T-helper 2 cell treated with Interferon-gamma antibody and Interleukin-4, amounts not matched to agents 100 ng/mL and 5 ng/mL, for 36 hours (primary cell): ENCODE measurements at regions not wholly inside any gene's neighbourhood (a gene's known extent, or its start where the extent isn't known, plus 50 kb on each side); places are given as distances from the start of the nearest gene placed in this dataset.
"Not testable (repeated sequence)": the region's sequence is repeated elsewhere in the genome, so short reads cannot be mapped to it uniquely, and the experiment has no call there.

Source experiments
- intact Hi-C: fragments of 100-400 bp; cut with micrococcal nuclease; formaldehyde crosslinking; loops from one replicate; pipeline ENCODE4 v1.15.1; 2023

DNA sequence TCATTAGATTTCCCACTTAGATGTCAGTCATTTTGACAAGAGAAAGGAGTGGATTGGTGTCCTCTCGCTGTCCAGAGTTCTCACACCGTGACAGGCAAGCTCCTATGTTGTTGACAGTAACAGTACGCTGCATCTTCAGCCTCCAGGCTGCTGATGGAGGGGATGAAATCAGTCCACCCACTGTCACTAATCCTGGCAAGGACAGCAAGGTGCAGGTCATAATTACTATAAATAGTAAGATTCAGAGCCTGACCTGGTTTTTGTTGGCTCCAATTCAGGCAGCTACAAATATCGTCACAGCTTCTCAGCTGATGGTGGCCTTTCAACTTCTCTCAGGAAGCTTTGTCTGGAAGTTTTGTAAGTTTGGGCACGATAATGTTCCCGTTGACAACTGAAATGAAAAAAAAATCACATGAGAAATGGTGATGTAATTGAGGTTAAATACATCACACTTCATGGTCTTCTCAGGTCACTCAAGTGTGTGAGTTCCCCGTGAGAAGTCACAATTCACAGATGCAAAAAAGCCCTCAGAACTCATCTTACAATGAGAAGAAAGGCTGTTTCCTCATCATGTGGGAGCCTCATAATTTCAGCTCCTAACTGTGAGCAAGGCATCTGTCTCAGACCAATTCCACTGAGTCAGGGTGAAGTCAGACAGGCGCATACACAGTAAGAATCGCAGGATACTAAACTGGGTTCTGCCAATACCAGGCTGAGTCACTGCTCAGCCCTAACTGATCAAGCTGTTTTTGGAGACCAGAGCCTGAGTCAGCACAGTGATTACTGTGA, 516.9 kb downstream of the RPIA start:
- intact Hi-C loops: not testable (repeated sequence)

DNA sequence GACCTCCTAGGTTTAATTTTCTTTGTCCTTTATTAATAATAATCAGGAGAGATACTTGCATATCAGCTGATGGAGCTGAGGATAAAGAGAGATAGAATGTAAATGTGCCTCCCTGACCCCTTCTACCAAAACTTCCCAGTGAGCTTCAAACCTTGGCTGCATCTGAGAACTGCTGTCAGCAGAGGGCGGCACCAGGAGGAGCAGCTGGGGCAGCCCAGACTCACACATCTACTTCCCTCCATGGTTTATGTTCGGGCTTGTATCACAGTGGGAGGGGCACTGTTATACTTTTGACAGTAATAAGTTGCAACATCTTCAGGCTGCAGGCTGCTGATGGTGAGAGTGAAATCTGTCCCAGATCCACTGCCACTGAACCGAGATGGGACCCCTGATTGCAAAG, 521.7 kb downstream of the RPIA start:
- intact Hi-C loops: not testable (repeated sequence)

DNA sequence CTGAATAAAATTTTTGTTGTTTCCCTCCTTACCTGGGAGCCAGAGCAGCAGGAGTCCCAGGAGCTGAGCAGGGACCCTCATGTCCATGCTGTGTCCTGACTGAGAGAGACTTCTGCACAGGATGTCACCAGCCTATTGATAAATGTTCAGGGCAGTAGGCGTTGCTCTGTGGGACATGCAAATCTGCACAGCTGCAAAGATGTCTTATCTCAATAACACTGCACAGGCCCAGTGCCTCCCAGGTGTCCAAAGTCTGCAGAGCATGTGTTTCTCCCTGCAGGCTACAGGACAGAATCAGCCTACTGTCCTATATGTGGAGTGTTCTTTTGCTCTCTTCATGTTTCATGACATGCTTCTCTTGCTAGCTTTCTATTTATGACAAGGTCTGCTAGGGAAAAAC, 522.3 kb downstream of the RPIA start:
- intact Hi-C loops: not testable (repeated sequence)

DNA sequence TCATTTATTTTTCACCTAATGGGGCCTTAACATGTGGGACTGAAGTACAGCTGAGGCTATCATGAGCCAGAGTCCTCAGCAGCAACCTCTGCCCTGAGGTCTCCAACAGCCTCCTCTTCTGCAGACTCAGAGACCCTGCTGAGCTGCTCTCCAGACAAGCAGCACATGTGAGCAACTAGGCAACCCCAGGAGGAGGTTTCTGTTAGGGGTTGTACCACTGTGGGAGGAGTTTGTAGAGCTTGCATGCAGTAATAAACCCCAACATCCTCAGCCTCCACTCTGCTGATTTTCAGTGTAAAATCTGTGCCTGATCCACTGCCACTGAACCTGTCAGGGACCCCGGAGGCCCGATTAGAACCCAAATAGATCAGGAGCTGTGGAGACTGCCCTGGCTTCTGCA, 530.0 kb downstream of the RPIA start:
- intact Hi-C loops: not testable (repeated sequence)

DNA sequence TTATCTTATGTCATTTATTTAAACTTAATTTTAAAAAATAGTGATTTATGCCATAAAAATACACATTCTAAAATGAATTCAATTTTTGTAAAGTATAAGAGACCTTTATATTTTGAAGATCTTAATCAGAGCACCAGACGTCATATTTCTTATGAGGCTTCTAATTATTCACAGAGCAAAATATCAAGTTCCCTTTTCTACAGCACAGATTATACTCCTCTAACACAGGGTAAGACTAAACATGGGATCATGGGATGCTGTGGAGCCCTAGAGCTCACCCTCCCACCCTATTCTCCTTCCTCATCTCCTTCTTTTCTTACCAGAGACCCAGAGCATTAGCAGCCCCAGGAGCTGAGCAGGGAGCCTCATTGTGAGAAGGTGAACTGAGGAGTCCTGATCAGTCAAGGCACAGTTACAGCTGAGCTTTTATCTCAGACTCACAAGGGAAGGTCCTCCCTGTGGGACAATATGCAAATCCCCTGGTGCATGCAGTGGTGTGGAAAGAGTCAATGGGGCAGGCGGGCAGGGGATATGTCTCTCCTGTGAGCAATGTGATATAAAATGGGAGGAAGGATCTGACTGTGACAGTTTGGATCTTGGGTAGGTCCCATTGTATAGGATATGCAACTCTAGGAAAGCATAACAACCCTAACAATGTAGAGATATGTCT, 530.7 kb downstream of the RPIA start:
- intact Hi-C loops: not testable (repeated sequence)

DNA sequence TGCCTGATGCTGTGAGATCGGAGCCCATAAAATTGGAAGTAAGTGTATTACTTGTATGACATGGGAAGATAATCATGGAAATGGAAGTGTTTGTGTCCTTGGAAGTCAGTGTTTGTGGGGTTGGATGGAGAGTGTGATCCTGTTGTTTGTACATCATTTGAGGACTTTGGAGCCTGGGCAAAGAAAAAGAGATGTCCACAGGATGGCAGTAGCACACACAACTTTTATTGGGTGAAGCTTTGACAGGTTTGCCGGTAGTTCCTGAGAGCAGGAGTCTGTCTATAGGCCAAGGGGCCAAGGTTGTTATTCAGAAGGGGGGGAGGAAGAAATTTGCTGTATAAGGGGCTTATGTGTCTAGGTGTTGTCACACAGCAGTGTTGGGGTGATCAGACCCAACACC, 533.3 kb downstream of the RPIA start:
- intact Hi-C loops: not testable (repeated sequence)

DNA sequence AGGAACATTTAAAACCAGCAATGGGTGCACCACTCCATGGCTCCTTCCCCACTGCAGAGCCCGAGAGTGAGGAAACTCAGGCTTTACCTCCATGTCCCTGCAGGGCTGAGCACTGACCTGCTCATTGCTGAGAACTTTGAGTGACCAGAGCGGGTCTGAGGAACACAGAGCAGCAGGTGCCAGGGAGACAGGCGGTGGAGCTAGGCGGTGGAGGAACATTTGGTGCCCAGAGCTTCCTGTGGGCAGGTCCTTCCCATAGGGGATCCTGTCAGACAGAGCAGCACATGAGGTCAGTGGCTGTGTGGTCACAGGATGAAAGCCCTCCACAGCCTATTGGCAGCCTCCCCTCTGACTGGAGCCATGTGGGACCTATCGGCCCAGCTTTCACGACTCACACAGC, 538.5 kb downstream of the RPIA start:
- intact Hi-C loops: not testable (repeated sequence)

DNA sequence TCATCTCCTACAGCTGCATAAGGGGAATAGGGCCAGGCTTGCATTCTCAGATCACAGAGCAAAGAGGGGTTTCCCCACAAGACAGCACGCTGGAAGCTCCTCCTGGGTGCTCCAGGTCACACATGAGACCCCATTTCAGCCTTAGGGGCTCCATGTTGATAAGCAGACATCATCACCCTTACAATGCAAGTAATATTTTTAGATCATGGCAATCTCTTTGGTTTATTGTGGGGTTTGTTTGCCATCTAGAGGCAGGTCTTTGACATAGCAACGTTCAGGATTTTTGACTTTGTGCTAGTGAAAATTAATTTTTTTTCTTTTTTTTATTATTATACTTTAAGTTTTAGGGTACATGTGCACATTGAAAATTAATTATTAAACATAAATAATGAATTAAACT, 539.8 kb downstream of the RPIA start:
- intact Hi-C loops: not testable (repeated sequence)

DNA sequence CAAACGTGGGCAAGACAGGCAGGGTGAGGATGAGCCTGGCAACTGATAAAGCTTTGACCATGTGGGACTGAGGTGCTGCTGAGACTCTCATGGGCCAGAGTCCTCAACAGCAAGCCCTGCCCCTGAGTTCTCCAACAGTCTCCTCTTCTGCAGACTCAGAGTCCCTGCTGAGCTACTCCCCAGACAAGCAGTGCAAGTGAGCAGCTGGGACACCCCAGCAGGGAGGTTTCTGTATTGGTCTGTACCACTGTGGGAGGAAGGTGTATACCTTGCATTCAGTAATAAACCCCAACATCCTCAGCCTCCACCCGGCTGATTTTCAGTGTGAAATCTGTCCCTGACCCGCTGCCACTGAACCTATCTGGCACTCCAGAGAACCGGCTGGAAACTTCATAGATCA, 542.5 kb downstream of the RPIA start:
- intact Hi-C loops: not testable (repeated sequence)

DNA sequence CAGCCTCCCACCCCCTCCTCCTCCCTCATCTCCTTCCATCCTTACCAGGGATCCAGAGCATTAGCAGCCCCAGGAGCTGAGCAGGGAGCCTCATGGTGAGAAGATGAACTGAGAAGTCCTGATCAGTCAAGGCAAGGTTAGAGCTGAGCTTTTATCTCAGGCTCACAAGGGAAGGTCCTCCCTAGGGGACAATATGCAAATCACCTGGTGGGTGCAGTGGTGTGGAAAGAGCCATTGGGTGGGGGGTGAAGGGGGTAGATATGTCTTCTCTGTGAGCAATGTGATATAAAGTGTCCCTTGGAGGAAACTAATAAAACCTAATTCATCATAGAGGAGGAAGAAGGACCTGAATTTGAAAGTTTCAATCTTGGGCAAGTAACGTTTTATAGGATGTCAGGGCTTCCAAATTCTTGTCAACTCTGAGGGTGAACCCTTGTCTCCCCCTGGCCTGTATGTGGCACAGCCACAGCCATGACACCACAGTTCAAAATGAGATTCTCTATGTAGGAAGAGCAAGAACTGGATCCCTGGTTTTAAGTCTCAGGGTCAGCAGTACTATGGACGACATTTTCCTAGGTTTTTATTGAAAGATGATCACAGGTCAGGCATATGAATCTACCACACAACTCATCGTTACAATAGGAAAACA, 543.5 kb downstream of the RPIA start:
- intact Hi-C loops: not testable (repeated sequence)

DNA sequence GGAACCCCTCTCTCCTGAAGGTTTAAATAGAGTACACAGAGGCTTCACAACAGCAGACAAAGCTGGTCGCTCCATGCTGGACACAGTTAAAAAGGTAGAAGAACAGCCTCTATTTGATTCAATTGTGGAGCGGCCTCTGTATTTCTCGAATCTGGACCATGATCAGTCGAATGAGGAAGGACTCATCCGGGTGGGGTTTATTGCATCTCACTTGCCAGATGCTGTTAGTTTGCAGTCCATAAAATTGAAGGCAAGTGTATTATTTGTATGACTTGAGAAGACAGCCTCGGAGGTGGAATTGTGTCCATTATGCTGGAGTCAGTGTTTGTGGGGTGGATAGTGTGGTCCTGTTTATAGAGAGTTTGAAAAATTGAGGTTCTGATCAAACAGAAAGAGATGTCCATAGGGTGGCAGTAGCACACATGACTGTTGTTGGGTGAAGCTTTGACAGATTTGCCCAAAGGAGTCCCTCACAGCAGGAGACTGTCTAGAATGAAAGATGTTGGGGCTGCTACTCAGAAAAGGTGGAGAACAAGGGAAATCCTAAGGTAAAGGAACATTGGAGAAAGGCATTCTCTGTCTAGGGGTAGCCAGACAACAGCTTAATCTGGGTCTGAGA, 545.5 kb downstream of the RPIA start:
- intact Hi-C loops: not testable (repeated sequence)

DNA sequence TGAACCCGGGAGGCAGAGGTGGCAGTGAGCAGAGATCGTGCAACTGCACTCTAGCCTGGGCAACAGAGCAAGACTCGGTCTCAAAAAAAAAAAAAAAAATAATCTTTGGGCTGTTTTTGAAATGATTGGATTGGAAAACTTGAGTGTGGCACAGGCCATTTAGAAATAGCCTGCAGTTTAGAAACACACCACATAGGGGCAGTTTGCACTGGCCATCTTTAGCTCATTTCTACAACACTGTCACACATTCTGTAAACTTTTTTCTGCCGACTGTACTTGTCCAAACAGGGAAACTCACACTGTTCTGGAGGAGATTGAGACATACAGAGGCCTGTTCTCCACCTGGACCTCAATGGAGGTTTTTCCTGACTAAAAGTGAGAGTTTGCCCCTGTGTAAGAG, 546.3 kb downstream of the RPIA start:
- intact Hi-C loops: not testable (repeated sequence)

DNA sequence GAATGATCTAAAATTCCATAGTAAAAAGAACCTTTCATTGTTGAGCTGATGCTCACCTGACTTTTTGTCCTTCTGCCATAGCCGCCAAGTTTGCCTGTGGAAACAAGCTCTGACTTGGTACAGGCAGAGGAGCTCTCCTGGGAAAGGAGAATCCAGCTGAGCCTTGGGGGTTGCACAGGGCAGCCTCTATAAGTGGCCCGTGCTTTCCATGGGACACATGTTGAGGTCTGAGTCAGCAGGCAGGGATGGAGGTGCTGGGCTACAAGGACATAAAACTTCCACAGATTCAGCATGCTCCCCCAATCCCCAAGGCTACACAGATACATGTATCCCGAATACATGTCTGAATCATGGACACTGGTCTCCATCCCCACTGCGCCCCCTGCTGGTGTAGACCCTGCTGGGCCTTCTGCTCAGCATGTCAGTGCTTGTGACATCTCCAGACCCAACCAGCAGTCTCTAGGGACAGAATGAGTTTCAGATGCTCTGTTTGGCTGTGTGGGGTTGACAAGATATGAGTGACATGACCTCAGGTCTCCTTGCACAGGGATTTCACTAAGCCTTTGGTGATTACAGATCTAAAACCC, 551.7 kb downstream of the RPIA start:
- intact Hi-C loops: not testable (repeated sequence)

DNA sequence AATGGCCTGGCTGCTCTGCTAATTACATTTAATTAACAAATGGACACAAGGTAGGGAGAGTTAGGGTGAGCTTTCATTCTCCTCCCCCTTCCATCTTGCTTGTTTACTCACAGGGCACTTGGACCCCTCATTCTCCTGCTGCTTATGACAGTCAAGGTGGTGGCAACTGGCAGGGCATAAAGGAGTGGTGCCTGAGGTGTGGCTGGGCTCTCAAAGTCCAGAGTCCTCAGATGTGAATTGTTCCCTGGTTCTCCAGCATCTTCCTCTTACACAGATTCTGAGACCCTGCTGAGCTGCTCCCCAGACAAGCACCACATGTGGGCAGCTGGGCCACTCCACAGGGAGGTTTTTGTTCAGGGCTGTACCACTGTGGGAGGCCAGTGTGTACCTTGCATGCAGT, 552.9 kb downstream of the RPIA start:
- intact Hi-C loops: not testable (repeated sequence)

DNA sequence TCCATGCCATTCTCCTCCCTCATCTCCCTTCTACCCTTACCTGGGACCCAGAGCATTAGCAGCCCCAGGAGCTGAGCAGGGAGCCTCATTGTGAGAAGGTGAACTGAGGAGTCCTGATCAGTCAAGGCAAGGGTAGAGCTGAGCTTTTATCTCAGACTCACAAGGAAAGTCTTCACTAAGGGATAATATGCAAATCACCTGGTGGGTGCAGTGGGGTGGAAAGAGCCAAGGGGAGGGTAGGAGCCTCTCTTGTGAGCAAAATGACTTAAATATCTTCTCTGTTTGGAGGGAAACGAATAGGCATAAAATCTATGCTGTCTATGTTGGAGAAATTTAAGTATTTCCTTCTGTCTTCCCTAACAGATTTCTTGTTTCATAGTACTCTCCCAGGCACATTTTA, 554.0 kb downstream of the RPIA start:
- intact Hi-C loops: not testable (repeated sequence)

DNA sequence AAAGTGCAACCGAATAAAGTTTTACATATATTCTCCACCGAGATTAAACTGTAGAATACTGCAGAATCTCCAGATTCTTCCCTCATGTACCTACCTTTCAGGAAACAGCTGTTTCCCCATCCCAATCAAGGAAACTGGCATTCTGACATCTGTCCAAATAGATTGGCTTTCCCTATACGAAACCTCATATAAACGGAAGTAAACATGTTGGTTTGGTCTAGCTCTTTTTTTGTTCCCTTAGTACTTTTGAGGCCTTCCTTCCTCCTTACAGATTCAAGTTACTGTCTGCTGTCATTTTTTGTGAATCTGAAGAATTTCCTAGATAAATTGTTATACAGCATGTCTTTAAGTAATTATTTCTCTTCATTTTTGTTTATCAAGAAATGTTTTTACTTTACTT, 554.6 kb downstream of the RPIA start:
- intact Hi-C loops: not testable (repeated sequence)

DNA sequence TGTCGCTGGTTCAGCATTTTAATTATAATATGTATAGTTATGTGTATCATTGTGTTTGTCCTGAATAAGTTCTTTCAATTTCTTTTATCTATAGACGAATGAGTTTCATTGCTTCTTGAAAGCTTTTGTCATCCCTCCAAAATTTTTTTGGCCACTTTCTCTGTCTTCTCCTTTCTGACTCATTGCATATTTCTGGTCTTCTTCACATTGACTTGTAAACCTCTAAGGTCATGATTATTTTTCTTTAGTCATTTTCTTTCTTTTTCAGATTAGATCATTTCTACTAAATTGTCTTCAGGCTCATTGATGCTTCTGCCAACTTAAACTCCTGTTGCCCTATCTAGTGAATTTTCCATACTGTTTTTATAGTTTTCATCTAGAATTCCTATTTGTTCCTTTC, 555.1 kb downstream of the RPIA start:
- intact Hi-C loops: not testable (repeated sequence)

DNA sequence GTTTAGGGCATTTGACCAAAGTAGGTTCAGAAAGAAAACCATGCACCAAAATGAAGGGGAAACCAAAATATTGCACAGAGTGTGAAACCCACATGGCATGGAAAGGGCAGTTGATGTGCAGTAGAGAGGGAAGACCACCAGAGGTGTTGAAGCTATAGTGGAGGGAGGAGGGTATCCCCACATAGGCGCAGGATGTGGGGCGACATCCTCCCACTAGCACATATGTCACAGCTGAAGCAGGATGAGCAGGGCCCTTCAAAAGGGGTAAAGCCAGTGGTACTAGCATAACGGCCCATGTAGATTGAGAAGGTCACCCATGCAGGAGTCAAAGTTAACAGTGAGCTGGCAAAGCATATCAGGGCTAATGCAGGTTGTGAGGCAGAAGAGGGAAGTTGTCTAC, 563.5 kb downstream of the RPIA start:
- intact Hi-C loops: not testable (repeated sequence)

DNA sequence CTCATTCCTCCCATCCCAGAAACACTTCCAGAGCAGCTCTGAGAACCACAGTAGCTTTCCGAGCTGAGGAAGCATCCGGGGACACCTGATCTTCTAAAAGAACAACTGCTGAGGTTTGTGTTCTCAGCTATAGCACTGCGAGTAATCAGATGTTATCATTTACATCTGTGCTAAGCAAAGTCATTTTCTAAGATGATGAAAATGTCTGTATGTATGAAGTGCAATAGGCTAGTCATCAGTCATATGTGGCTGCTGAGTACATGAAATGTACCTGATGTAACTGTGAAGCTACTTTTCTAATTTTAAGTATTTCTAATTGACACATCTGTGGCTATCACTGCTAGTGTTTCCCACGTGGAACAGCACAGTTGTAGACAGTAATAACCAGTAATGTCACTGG, 582.0 kb downstream of the RPIA start:
- intact Hi-C loops: not testable (repeated sequence)

DNA sequence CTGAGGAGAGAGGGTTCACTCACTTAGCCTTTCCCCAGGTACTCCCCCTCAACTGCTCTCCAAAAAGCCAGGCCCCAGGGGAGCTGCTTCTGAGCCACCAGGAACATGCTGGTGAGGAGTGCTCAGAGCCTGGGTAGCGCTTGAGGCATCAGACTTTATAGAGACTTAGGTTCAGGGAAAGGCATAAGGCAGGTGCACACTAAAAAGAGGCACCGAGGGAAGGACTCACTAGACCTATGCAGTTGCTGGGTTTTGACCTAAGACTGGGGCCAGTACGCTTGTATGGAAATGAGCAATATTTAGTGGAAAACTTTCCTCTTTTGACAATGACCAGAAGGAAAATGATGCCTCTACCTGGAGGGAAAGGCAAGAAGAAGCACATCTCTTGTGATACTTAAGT, 589.1 kb downstream of the RPIA start:
- intact Hi-C loops: not testable (repeated sequence)

DNA sequence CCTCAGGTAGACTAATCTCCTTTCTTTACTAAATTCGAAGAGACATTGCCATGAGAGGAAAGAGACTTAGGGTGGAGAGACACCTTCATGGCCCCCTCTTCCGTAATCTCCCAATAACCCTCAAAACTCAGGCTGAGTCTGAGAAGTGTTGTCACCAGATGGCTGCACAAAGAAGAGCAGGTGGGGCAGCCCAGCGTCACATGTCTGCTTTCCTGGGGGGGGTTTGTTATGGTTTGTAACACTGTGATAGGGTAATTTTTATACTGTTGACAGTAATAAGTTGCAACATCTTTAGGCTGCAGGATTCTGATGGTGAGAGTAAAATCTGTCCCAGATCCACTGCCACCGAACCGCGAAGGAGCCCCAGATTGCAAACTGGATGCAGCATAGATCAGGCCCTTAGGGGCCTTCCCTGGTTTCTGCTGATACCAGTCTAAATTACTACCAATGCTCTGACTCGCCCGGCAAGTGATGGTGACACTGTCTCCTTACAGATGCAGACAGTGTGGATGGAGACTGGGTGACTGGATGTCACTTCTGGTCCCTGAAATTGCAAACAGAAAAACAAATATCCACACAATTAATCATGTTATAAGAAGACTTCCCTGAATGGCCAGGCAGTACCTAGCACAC, 595.1 kb downstream of the RPIA start:
- intact Hi-C loops: not testable (repeated sequence)
